GM18951 (cell line): ENCODE measurements at regions not wholly inside any gene's neighbourhood (a gene's known extent, or its start where the extent isn't known, plus 50 kb on each side); places are given as distances from the start of the nearest gene placed in this dataset.

Experiments used
- POLR2A ChIP-seq: IDR thresholded peaks from 4 replicates; pipeline ENCODE4 v1.6.1; 2011; ENCODE audit warnings: mild to moderate bottlenecking; ENCODE audit not compliant: insufficient read length, insufficient read depth; ENCODE audit errors: extremely low read depth
- in situ Hi-C: fragments of 300-500 bp; cut with MboI; formaldehyde crosslinking; loops from one replicate; pipeline ENCODE4 v1.12.0; 2022; ENCODE audit warnings: low sequenced_read_pairs, mixed read lengths, inconsistent platforms; ENCODE audit not compliant: unreplicated experiment

- in situ Hi-C loops = no loop called here
- TF ChIP-seq POLR2A = no peak
Observed at GRCh38 chr5:30103052-30103451, 1090.4 kb upstream of the CDH6 start.

- in situ Hi-C loops = no loop called here
Observed at GRCh38 chr5:30102185-30102584, 1091.3 kb upstream of the CDH6 start.

GRCh38 chr5:30100929-30101328 lies 1092.6 kb upstream of the CDH6 start:
- in situ Hi-C loops = no loop called here

More at GRCh38 chr5:30102185-30102584, 1091.3 kb upstream of the CDH6 start:
- TF ChIP-seq POLR2A = no peak

GRCh38 chr5:30100148-30100713 lies 1093.3 kb upstream of the CDH6 start:
- in situ Hi-C loops = no loop called here
- TF ChIP-seq POLR2A = no peak

More at GRCh38 chr5:30100929-30101328, 1092.6 kb upstream of the CDH6 start:
- TF ChIP-seq POLR2A = no peak

GRCh38 chr5:30099634-30100033 lies 1093.9 kb upstream of the CDH6 start:
- in situ Hi-C loops = no loop called here
- no peak for TF ChIP-seq POLR2A

- no peak for TF ChIP-seq POLR2A
Observed at GRCh38 chr5:30098940-30099339, 1094.5 kb upstream of the CDH6 start.

GRCh38 chr5:30092548-30092947 lies 1100.9 kb upstream of the CDH6 start:
- no peak for TF ChIP-seq POLR2A

More at GRCh38 chr5:30098940-30099339, 1094.5 kb upstream of the CDH6 start:
- in situ Hi-C loops = no loop called here

GRCh38 chr5:30069441-30070263 lies 1123.8 kb upstream of the CDH6 start:
- in situ Hi-C loops = no loop called here
- TF ChIP-seq POLR2A = no peak

More at GRCh38 chr5:30092548-30092947, 1100.9 kb upstream of the CDH6 start:
- in situ Hi-C loops = no loop called here

GRCh38 chr5:30063503-30063902 lies 1130.0 kb upstream of the CDH6 start:
- in situ Hi-C loops = no loop called here
- no peak for TF ChIP-seq POLR2A

GRCh38 chr5:30051976-30052375 lies 1141.5 kb upstream of the CDH6 start:
- in situ Hi-C loops = no loop called here
- TF ChIP-seq POLR2A = no peak

- in situ Hi-C loops = no loop called here
- no peak for TF ChIP-seq POLR2A
Observed at GRCh38 chr5:30050056-30050815, 1143.2 kb upstream of the CDH6 start.

GRCh38 chr5:30042677-30043076 lies 1150.8 kb upstream of the CDH6 start:
- in situ Hi-C loops = no loop called here
- TF ChIP-seq POLR2A = no peak

GRCh38 chr5:30041831-30042385 lies 1151.6 kb upstream of the CDH6 start:
- in situ Hi-C loops = no loop called here
- no peak for TF ChIP-seq POLR2A
